NT2/D1 (cell line): ENCODE measurements at regions not wholly inside any gene's neighbourhood (a gene's known extent, or its start where the extent isn't known, plus 50 kb on each side); places are given as distances from the start of the nearest gene placed in this dataset.
A peak's percentile ranks its signal among the peaks of the same experiment; 100 is the strongest.

ENCODE experiments used
- DNase-seq: peaks from one replicate; pipeline ENCODE4 v3.0.0-alpha.2; 2011; ENCODE audit warnings: low read depth, low spot score
- H3K27me3 ChIP-seq: 2 replicates; pipeline ENCODE4 v1.6.0; 2011; ENCODE audit warnings: mild to moderate bottlenecking; ENCODE audit not compliant: insufficient read length, insufficient read depth
- H3K36me3 ChIP-seq: 2 replicates; pipeline ENCODE4 v1.6.1; 2011; ENCODE audit warnings: mild to moderate bottlenecking, low read length, mixed read lengths; ENCODE audit not compliant: insufficient read depth, insufficient read length
- H3K4me1 ChIP-seq: 2 replicates; pipeline ENCODE4 v1.5.1; 2011; ENCODE audit not compliant: insufficient read depth, insufficient read length
- H3K4me3 ChIP-seq: 2 replicates; pipeline ENCODE4 v1.5.1; 2011; ENCODE audit warnings: low read depth; ENCODE audit not compliant: insufficient read length
- H3K9ac ChIP-seq: 2 replicates; pipeline ENCODE4 v1.6.0; 2011; ENCODE audit warnings: low read depth; ENCODE audit not compliant: insufficient read length
- H3K9me3 ChIP-seq: 2 replicates; pipeline ENCODE4 v1.5.1; 2011; ENCODE audit warnings: mild to moderate bottlenecking, low read length; ENCODE audit not compliant: insufficient read depth
- SUZ12 ChIP-seq: IDR thresholded peaks from 2 replicates; pipeline ENCODE4 v1.6.1; 2011; ENCODE audit not compliant: insufficient read length, insufficient read depth; ENCODE audit errors: extremely low read depth
- YY1 ChIP-seq: IDR thresholded peaks from 2 replicates; pipeline ENCODE4 v1.6.1; 2011; ENCODE audit not compliant: insufficient read length, insufficient read depth
- ZNF274 ChIP-seq: IDR thresholded peaks from 2 replicates; pipeline ENCODE4 v1.6.1; 2011; ENCODE audit warnings: mild to moderate bottlenecking, low read depth, low read length

GRCh38 chr6:153568628-153569027 lies 437.5 kb upstream of the RGS17 start:
- no peak overlapping the region for H3K4me3 ChIP-seq
- H3K27me3 ChIP-seq: no peaks in the 10 kb centered on the region
- no peaks in the 10 kb centered on the region for H3K4me1 ChIP-seq
- TF ChIP-seq ZNF274: no peak
- TF ChIP-seq SUZ12: no peak
- TF ChIP-seq YY1: no peak
- no peaks in the 10 kb centered on the region for H3K9me3 ChIP-seq
- no peak for DNase-seq
- H3K9ac ChIP-seq: no peak overlapping the region
- H3K36me3 ChIP-seq: no peaks in the 10 kb centered on the region

GRCh38 chr6:153564803-153565202 lies 433.7 kb upstream of the RGS17 start:
- TF ChIP-seq YY1: no peak
- no peak for TF ChIP-seq SUZ12

GRCh38 chr6:153563001-153563400 lies 431.9 kb upstream of the RGS17 start:
- no peak for DNase-seq
- Histone ChIP-seq H3K36me3 (no peaks in the 10 kb centered on the region), H3K4me1 (no peaks in the 10 kb centered on the region), H3K9ac (no peak overlapping the region), H3K27me3 (no peaks in the 10 kb centered on the region), H3K9me3 (no peaks in the 10 kb centered on the region), H3K4me3 (no peak overlapping the region)
- TF ChIP-seq YY1 (no peak), SUZ12 (no peak), ZNF274 (no peak)

More at GRCh38 chr6:153564803-153565202, 433.7 kb upstream of the RGS17 start:
- Histone ChIP-seq H3K27me3 (no peaks in the 10 kb centered on the region), H3K4me3 (no peak overlapping the region), H3K9ac (no peak overlapping the region), H3K4me1 (no peaks in the 10 kb centered on the region), H3K9me3 (no peaks in the 10 kb centered on the region), H3K36me3 (no peaks in the 10 kb centered on the region)
- DNase-seq: no peak

- Histone ChIP-seq H3K36me3 (no peaks in the 10 kb centered on the region), H3K4me1 (no peaks in the 10 kb centered on the region), H3K9ac (no peak overlapping the region), H3K9me3 (0 out of 2 replicates have a peak, but pooled peaks cover 10% of the 10 kb centered on the region), H3K4me3 (no peak overlapping the region), H3K27me3 (no peaks in the 10 kb centered on the region)
- peak; percentile 35 for DNase-seq
- TF ChIP-seq ZNF274: no peak
- no peak for TF ChIP-seq YY1
- TF ChIP-seq SUZ12: no peak
Observed at GRCh38 chr6:153553627-153554026, 422.5 kb upstream of the RGS17 start.

- H3K27me3 ChIP-seq: no peaks in the 10 kb centered on the region
- no peak for DNase-seq
Observed at GRCh38 chr6:153539602-153540001, 408.5 kb upstream of the RGS17 start.

GRCh38 chr6:153538491-153538890 lies 407.4 kb upstream of the RGS17 start:
- no peak for TF ChIP-seq SUZ12
- no peak for TF ChIP-seq ZNF274
- no peak for TF ChIP-seq YY1
- Histone ChIP-seq H3K4me1 (no peaks in the 10 kb centered on the region), H3K36me3 (no peaks in the 10 kb centered on the region), H3K9me3 (no peaks in the 10 kb centered on the region; the same call in 1 of the 2 replicates), H3K9ac (no peak overlapping the region), H3K27me3 (no peaks in the 10 kb centered on the region), H3K4me3 (no peak overlapping the region)
- DNase-seq: no peak

More at GRCh38 chr6:153539602-153540001, 408.5 kb upstream of the RGS17 start:
- no peak for TF ChIP-seq YY1
- TF ChIP-seq SUZ12: no peak
- no peak for TF ChIP-seq ZNF274
- Histone ChIP-seq H3K9ac (no peak overlapping the region), H3K9me3 (no peaks in the 10 kb centered on the region; the same call in 1 of the 2 replicates), H3K4me1 (no peaks in the 10 kb centered on the region), H3K36me3 (no peaks in the 10 kb centered on the region), H3K4me3 (no peak overlapping the region)

GRCh38 chr6:153537422-153537821 lies 406.3 kb upstream of the RGS17 start:
- Histone ChIP-seq H3K4me1 (no peaks in the 10 kb centered on the region), H3K36me3 (no peaks in the 10 kb centered on the region), H3K9ac (no peak overlapping the region), H3K4me3 (no peak overlapping the region), H3K27me3 (no peaks in the 10 kb centered on the region), H3K9me3 (no peaks in the 10 kb centered on the region)
- DNase-seq: no peak
- TF ChIP-seq ZNF274: no peak
- no peak for TF ChIP-seq YY1
- no peak for TF ChIP-seq SUZ12

GRCh38 chr6:153526479-153526878 lies 395.4 kb upstream of the RGS17 start:
- H3K9me3 ChIP-seq: no peaks in the 10 kb centered on the region
- no peak overlapping the region for H3K9ac ChIP-seq
- TF ChIP-seq YY1 (no peak), ZNF274 (no peak)
- DNase-seq: no peak
- H3K4me3 ChIP-seq: no peak overlapping the region
- H3K4me1 ChIP-seq: no peaks in the 10 kb centered on the region
- no peaks in the 10 kb centered on the region for H3K36me3 ChIP-seq
- no peaks in the 10 kb centered on the region for H3K27me3 ChIP-seq
